RWPE2 (cell line): ENCODE measurements at regions not wholly inside any gene's neighbourhood (a gene's known extent, or its start where the extent isn't known, plus 50 kb on each side); places are given as distances from the start of the nearest gene placed in this dataset.

Source experiments
- ATAC-seq: fragments of 200-7000 bp; cut with Tn5 transposase; 3 replicates; pipeline ENCODE4 v1.9.1; 2021; ENCODE audit warnings: low read depth
- DNase-seq: peaks from one replicate; pipeline ENCODE4 v3.0.0-alpha.2; 2020; ENCODE audit warnings: low spot score
- H3K27ac ChIP-seq: fragments of 450-650 bp; 2 replicates; pipeline ENCODE4 v1.5.1; 2017; ENCODE audit warnings: mild to moderate bottlenecking; ENCODE audit not compliant: poor library complexity, severe bottlenecking
- H3K27me3 ChIP-seq: fragments of 250-450 bp; sonication (Bioruptor Pico); 2 replicates; pipeline ENCODE4 v1.5.1; 2021; ENCODE audit warnings: mild to moderate bottlenecking, moderate library complexity; ENCODE audit not compliant: insufficient read depth, poor library complexity, severe bottlenecking
- H3K36me3 ChIP-seq: fragments of 250-450 bp; sonication (Bioruptor Pico); 2 replicates; pipeline ENCODE4 v1.5.1; 2020; ENCODE audit warnings: low read depth, mild to moderate bottlenecking, moderate library complexity
- H3K4me1 ChIP-seq: fragments of 250-450 bp; sonication (Bioruptor Pico); 2 replicates; pipeline ENCODE4 v1.5.1; 2021; ENCODE audit warnings: mild to moderate bottlenecking, moderate library complexity; ENCODE audit not compliant: insufficient read depth, poor library complexity, severe bottlenecking
- H3K4me3 ChIP-seq: fragments of 250-450 bp; sonication (Bioruptor Pico); 2 replicates; pipeline ENCODE4 v1.5.1; 2021; ENCODE audit warnings: mild to moderate bottlenecking, moderate library complexity; ENCODE audit not compliant: severe bottlenecking
- H3K9me3 ChIP-seq: fragments of 250-450 bp; sonication (Bioruptor Pico); 2 replicates; pipeline ENCODE4 v1.5.1; 2021; ENCODE audit warnings: mild to moderate bottlenecking, moderate library complexity; ENCODE audit not compliant: severe bottlenecking
- TF ChIP-seq, protein P1 (sequence below): fragments of 450-650 bp; IDR thresholded peaks from one replicate; pipeline ENCODE4 v1.5.1; 2017; ENCODE audit warnings: mild to moderate bottlenecking, moderate library complexity; ENCODE audit not compliant: poor library complexity, severe bottlenecking

DNA sequence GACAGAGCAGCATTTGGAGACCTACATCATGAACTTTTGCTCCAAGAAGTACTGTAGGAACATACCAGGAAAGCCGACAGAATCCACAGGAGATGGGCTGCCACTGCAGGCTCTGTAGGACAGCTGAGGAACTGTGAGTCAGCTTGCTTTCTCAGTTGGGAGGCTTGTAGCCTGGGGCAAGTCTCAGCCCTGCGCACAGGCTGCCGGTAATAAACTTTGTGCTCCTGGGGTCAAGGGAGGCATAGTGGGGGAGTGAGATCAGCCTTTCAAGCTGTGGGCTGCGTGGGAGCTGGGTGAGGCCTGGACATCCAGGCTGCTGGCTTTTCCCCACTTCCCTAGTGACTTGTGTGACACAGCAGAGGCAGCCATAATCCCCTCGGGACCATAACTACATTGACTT, 718.0 kb upstream of the CDH10 start:
- H3K27me3 ChIP-seq = no peaks in the 10 kb centered on the region
- H3K4me3 ChIP-seq = no peak overlapping the region
- ATAC-seq (peak; percentile 31; the same call in 2 of the 3 replicates), DNase-seq (no peak)
- no peaks in the 10 kb centered on the region for H3K36me3 ChIP-seq
- H3K9me3 ChIP-seq = no peaks in the 10 kb centered on the region
- TF ChIP-seq, protein P1, sequence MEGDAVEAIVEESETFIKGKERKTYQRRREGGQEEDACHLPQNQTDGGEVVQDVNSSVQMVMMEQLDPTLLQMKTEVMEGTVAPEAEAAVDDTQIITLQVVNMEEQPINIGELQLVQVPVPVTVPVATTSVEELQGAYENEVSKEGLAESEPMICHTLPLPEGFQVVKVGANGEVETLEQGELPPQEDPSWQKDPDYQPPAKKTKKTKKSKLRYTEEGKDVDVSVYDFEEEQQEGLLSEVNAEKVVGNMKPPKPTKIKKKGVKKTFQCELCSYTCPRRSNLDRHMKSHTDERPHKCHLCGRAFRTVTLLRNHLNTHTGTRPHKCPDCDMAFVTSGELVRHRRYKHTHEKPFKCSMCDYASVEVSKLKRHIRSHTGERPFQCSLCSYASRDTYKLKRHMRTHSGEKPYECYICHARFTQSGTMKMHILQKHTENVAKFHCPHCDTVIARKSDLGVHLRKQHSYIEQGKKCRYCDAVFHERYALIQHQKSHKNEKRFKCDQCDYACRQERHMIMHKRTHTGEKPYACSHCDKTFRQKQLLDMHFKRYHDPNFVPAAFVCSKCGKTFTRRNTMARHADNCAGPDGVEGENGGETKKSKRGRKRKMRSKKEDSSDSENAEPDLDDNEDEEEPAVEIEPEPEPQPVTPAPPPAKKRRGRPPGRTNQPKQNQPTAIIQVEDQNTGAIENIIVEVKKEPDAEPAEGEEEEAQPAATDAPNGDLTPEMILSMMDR = no peak
- H3K4me1 ChIP-seq = no peaks in the 10 kb centered on the region
- H3K27ac ChIP-seq = no peak overlapping the region

DNA sequence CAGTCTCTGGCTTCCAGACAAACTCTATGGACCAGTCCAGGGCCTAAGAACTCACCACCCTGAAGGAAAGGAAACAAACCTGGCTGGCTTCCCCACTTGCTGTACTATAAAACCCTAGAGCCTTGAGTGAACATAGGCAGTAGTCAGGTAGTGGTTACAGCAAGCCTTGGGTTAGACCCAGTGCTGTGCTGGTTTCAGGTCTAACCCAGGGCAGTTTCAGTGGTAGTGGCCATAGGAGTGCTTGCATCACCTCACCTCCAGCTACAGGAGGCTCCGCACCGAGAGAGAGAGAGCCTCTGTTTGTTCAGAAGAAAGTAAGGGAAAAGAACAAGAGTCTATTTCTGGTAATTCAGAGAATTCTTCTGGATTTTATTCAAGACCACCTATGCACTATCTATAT, 714.1 kb upstream of the CDH10 start:
- no peaks in the 10 kb centered on the region for H3K36me3 ChIP-seq
- no peak overlapping the region for H3K27ac ChIP-seq
- TF ChIP-seq, protein P1 = no peak
- ATAC-seq = no peak
- no peak for DNase-seq
- H3K27me3 ChIP-seq = no peaks in the 10 kb centered on the region
- no peaks in the 10 kb centered on the region for H3K4me1 ChIP-seq
- no peak overlapping the region for H3K4me3 ChIP-seq
- no peaks in the 10 kb centered on the region for H3K9me3 ChIP-seq

DNA sequence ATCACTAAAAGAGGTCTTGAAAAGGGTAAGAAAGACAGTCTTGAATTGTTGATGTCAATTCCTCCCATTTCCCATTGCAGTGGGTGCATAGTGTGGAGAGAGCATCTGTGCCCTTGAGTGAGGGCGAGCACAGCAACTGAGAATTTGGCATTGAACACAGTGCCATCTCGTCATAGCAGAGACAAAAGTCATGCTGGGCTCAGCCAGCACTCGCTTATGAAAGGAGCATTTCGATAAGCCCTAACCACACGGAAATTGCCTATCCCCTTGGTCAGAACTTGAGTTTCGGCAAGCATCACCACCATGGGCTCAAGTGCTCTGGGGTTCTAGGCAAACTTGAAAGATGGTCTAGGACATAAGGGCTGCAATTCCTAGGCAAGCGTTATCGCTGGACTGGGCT, 712.8 kb upstream of the CDH10 start:
- ATAC-seq = no peak
- no peak overlapping the region for H3K27ac ChIP-seq
- TF ChIP-seq, protein P1 = no peak
- H3K9me3 ChIP-seq = no peaks in the 10 kb centered on the region
- no peaks in the 10 kb centered on the region for H3K27me3 ChIP-seq
- H3K36me3 ChIP-seq = no peaks in the 10 kb centered on the region
- no peak for DNase-seq
- no peak overlapping the region for H3K4me3 ChIP-seq
- H3K4me1 ChIP-seq = no peaks in the 10 kb centered on the region

DNA sequence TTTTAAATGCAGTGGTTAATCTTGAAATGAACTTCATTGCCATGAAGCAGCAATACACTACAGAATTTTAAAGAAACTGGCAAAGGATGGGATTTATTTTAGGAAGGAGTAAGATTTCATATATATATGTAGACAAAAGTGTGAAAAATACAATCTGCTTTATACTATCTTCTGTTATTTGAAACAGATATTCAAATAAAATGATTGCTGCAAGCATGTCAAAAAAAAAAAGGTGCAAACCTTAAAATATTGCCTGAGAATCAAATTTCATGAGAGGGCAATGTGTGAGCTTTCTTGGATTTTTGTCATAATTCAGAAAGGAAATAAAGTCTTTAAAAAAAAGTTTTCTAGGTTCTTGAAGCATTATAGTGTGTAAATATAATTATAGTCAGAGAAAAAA, 705.0 kb upstream of the CDH10 start:
- Histone ChIP-seq H3K27me3 (no peaks in the 10 kb centered on the region), H3K36me3 (no peaks in the 10 kb centered on the region), H3K4me3 (no peak overlapping the region), H3K9me3 (no peaks in the 10 kb centered on the region), H3K27ac (no peak overlapping the region), H3K4me1 (no peaks in the 10 kb centered on the region)
- TF ChIP-seq, protein P1 = no peak
- DNase-seq = no peak
- ATAC-seq = no peak

DNA sequence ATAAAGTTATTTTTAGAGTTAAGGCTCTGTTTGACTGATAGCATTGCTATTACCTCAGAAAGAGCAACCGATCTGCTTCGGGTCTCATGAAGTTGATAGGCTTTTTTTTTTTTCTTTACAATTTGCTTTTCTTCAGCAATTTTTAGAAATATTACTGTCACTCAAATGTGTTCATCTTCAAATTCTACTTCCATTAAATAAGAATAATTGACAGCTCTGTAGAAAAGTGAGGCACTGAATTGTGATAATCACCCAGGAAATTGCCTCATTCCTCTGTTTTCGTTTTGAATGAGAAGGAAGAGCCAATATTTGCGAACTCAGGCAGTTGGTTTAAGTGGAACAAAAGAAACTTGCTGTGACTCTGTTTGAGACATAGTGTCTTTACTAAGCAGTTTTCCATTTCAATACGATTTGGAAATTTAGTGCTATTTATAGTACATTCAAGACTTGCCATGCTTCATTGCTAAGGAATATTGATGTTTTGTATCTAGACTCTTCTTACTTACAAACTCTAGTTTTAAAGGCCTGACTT, 700.5 kb upstream of the CDH10 start:
- no peak for ATAC-seq
- H3K4me1 ChIP-seq = no peaks in the 10 kb centered on the region

More for the DNA sequence above, 700.5 kb upstream of the CDH10 start:
- Histone ChIP-seq H3K4me3 (no peak overlapping the region), H3K27ac (no peak overlapping the region), H3K27me3 (no peaks in the 10 kb centered on the region), H3K9me3 (no peaks in the 10 kb centered on the region), H3K36me3 (no peaks in the 10 kb centered on the region)
- TF ChIP-seq, protein P1 = no peak
- no peak for DNase-seq
